ENCODE measurements at regions not wholly inside any gene's neighbourhood (a gene's known extent, or its start where the extent isn't known, plus 50 kb on each side); places are given as distances from the start of the nearest gene placed in this dataset.

DNA sequence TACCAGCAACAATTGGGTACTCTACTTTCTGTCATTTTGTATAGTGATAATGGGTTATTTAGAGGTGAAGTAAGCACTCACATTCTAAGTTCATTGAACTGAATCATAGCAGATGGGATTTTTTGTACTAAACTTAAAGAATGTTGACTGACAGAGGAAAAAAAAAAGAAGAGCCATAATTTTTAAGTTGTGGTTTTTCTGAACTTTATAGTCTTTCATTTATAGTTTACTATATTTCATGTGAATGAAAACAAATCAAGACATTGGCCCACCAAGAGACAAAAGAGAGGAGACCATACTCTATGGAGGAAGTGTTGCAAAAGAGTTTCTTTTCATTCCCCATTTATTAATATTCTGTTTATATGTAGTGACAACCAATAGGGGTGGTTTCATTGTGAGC, 685.7 kb downstream of the BCKDHB start:
- TF ChIP-seq CTCF (IDR thresholded peaks at IDR 0.05; ENCODE audit: low read length) (no peak), EZH2 (IDR thresholded peaks at IDR 0.05; ENCODE audit: borderline replicate concordance, low read length) (no peak)

Measured in OCI-LY1 (cell line).